Adrenal gland (tissue), 9 donors: ENCODE measurements at regions not wholly inside any gene's neighbourhood (a gene's known extent, or its start where the extent isn't known, plus 50 kb on each side); places are given as distances from the start of the nearest gene placed in this dataset.
"Not testable (repeated sequence)": the region's sequence is repeated elsewhere in the genome, so short reads cannot be mapped to it uniquely, and the experiment has no call there.

Experiments
- DNase-seq, 7 donors: peaks; one replicate each; pipeline ENCODE4 v3.0.0-alpha.2; 2019 to 2020
- H3K27ac ChIP-seq, 5 donors: fragments of 200-600 bp; sonication (generic) in 4 of 5; 1 replicate in 3 of 5; 2 replicates in 2 of 5; pipeline versions ENCODE4 v1.5.1 to v1.8.0; 2016 to 2020; ENCODE audit warnings: mild to moderate bottlenecking in 1 of 5
- H3K27me3 ChIP-seq: fragments of 200-600 bp; 2 replicates; pipeline ENCODE4 v1.8.0; 2021
- H3K36me3 ChIP-seq, 2 donors: fragments of 200-600 bp; replicated peaks in 1 of 2; 1 replicate in 1 of 2; 2 replicates in 1 of 2; pipeline versions ENCODE4 v1.5.1 to v1.8.0; 2018 to 2022
- H3K4me1 ChIP-seq, 2 donors: fragments of 200-600 bp; replicated peaks in 1 of 2; 1 replicate in 1 of 2; 2 replicates in 1 of 2; pipeline versions ENCODE4 v1.5.1 to v1.8.0; 2018 to 2021
- H3K4me3 ChIP-seq, 4 donors: fragments of 200-600 bp; sonication (generic) in 3 of 4; one replicate each; pipeline ENCODE4 v1.5.1; 2016 to 2018
- H3K9me3 ChIP-seq, 3 donors: fragments of 200-600 bp; sonication (generic) in 1 of 3; replicated peaks in 1 of 3; 1 replicate in 2 of 3; 2 replicates in 1 of 3; pipeline versions ENCODE4 v1.5.1 to v1.8.0; 2016 to 2021
- POLR2A ChIP-seq, 2 donors: fragments of 450-650 bp; IDR thresholded peaks; one replicate each; pipeline ENCODE4 v1.6.1; 2017; ENCODE audit warnings: antibody characterized with exemption in 2 of 2, mild to moderate bottlenecking in 2 of 2, moderate library complexity in 1 of 2
- WGBS, 4 donors: extraction: QIAGEN DNeasy Blood & Tissue Kit in 2 of 4; methylation state at CpG; one replicate each; pipeline versions ENCODE4 v1.1.5 to v1.1.7; 2013 to 2017; 5-methylcytosine and 5-hydroxymethylcytosine counted together
- intact Hi-C, 2 donors: fragments of 100-400 bp; cut with DNase I; formaldehyde crosslinking; loops; one replicate each; pipeline versions ENCODE4 v1.14.1 to v1.15.0; 2022 to 2023
- TF ChIP-seq, protein P1 (sequence below), 6 experiments: fragments of 450-650 bp in 4 of 6; fragments of 200-600 bp in 2 of 6; sonication (generic) in 1 of 6; IDR thresholded peaks; 1 replicate in 5 of 6; 2 replicates in 1 of 6; pipeline versions ENCODE4 v1.5.1 to v1.8.0; 2016 to 2021; ENCODE audit warnings: antibody characterized with exemption in 6 of 6, mild to moderate bottlenecking in 2 of 6, moderate library complexity in 1 of 6
- donor health status: healthy with polysubstance abuse.
- donor health status: Bipolar disorder and iron deficiency.
- donor health status: DM: yes; HTN: yes; CAD: no.
- donor health status: DM: no; HTN: no; CAD: no.
- donor health status: DM: no; HTN: no; CAD: no.

DNA sequence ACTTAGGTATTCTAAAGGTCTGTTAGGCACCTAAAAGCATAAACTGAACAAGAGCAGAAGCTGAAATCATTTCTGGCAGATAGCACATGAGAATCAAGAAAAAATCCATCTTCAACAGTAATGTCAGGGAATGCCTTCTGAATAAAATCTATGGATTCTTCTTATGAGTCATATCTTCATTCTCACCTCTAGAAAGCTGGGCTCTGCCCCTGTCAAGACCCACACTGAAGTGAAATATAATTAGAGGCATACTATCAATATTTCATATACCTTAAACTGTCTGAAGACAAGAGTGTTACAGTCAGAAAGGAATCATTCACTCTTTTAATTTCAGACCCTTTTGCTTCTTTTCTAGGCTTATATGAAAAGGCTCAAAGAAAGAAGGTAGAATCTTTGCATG lies 485.8 kb upstream of the PTCHD4 start:
- no peak for DNase-seq

DNA sequence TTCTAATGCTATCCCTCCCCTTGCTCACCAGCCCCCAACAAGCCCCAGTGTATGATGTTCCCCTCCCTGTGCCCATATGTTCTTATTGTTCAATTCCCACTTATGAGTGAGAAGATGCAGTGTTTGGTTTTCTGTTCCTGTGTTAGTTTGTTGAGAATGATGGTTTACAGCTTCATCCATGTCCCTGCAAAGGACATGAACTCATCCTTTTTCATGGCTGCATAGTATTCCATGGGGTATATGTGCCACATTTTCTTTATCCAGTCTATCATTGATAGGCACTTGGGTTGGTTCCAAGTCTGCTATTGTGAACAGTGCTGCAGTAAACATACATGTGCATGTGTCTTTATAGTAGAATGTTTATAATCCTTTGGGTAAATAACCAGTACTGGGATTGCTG lies 480.2 kb upstream of the PTCHD4 start:
- H3K9me3 ChIP-seq, H3K36me3 ChIP-seq, intact Hi-C loops: not testable (repeated sequence)

More for the DNA sequence above, 485.8 kb upstream of the PTCHD4 start:
- Histone ChIP-seq H3K36me3 (no peaks in the 10 kb centered on the region), H3K27ac (no peak overlapping the region), H3K27me3 (no peaks in the 10 kb centered on the region), H3K4me1 (no peaks in the 10 kb centered on the region), H3K4me3 (no peak overlapping the region), H3K9me3 (no peaks in the 10 kb centered on the region)
- intact Hi-C loops = no loop called here
- TF ChIP-seq, protein P1, sequence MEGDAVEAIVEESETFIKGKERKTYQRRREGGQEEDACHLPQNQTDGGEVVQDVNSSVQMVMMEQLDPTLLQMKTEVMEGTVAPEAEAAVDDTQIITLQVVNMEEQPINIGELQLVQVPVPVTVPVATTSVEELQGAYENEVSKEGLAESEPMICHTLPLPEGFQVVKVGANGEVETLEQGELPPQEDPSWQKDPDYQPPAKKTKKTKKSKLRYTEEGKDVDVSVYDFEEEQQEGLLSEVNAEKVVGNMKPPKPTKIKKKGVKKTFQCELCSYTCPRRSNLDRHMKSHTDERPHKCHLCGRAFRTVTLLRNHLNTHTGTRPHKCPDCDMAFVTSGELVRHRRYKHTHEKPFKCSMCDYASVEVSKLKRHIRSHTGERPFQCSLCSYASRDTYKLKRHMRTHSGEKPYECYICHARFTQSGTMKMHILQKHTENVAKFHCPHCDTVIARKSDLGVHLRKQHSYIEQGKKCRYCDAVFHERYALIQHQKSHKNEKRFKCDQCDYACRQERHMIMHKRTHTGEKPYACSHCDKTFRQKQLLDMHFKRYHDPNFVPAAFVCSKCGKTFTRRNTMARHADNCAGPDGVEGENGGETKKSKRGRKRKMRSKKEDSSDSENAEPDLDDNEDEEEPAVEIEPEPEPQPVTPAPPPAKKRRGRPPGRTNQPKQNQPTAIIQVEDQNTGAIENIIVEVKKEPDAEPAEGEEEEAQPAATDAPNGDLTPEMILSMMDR (IDR thresholded peaks at IDR 0.05) = no peak
- no peak for TF ChIP-seq POLR2A (IDR thresholded peaks at IDR 0.05)

DNA sequence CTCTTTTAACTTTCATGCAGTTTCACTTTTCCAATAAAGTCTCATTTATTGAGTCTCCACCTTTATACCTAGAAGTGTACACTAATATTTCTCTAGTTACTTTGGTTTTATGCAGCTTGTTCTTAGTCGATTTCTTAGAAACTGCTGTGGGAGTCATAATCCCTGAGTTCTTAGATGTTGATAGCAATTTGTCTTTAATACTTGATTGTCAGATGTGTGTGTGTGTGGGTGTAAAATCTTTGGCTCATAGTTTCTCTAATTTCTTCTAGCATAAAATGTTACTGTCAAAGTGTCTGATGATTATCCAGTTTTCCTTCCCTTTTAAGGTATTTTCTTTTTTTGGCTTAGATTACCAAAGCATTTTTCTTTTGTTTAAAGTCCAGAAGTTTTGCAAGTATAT lies 473.8 kb upstream of the PTCHD4 start:
- intact Hi-C loops = no loop called here
- Histone ChIP-seq H3K4me1 (no peaks in the 10 kb centered on the region), H3K27ac (no peak overlapping the region), H3K9me3 (no peaks in the 10 kb centered on the region), H3K4me3 (no peak overlapping the region), H3K36me3 (no peaks in the 10 kb centered on the region), H3K27me3 (no peaks in the 10 kb centered on the region)
- no peak for DNase-seq
- 50 to 68% (median 65%) methylated on average over 1 of the region's 1 CpG for WGBS, 4 donors
- TF ChIP-seq, protein P1 (IDR thresholded peaks at IDR 0.05) = no peak
- TF ChIP-seq POLR2A (IDR thresholded peaks at IDR 0.05) = no peak

More for the DNA sequence above, 480.2 kb upstream of the PTCHD4 start:
- not testable (repeated sequence) for H3K27me3 ChIP-seq, DNase-seq, H3K4me1 ChIP-seq, H3K4me3 ChIP-seq, H3K27ac ChIP-seq

DNA sequence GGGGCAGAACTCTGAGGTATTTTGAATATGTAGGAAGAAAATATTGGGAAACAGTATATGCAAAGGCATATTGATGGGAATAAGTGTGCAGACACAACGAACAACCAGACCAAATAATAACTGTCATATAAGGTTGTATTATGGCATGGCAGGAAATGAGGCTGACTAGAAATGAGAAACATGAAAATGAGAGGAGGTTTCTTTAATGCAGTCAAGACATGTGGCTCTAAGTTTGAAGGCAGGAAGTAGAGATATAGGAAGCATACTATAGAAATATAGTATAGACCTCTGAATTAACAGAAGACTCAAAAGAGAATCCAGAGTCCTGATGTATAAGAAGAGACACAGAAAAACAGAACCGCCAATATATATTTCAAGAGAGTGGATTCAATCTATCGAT lies 459.7 kb upstream of the PTCHD4 start:
- no peaks in the 10 kb centered on the region for H3K4me1 ChIP-seq
- no peaks in the 10 kb centered on the region for H3K9me3 ChIP-seq
- WGBS, 4 donors = 84 to 92% (median 85%) methylated on average over 3 of the region's 3 CpGs

GRCh38 chr6:48568856-48569255 lies 457.9 kb upstream of the PTCHD4 start:
- Histone ChIP-seq H3K9me3 (no peaks in the 10 kb centered on the region), H3K27ac (no peak overlapping the region), H3K4me3 (no peak overlapping the region), H3K36me3 (no peaks in the 10 kb centered on the region), H3K4me1 (no peaks in the 10 kb centered on the region), H3K27me3 (no peaks in the 10 kb centered on the region)
- DNase-seq = no peak
- TF ChIP-seq, protein P1 (IDR thresholded peaks at IDR 0.05) = no peak
- TF ChIP-seq POLR2A (IDR thresholded peaks at IDR 0.05) = no peak
- 46 to 56% (median 55%) methylated on average over 2 of the region's 2 CpGs for WGBS, 4 donors
- intact Hi-C loops = no loop called here

More for the DNA sequence above, 459.7 kb upstream of the PTCHD4 start:
- Histone ChIP-seq H3K36me3 (no peaks in the 10 kb centered on the region), H3K4me3 (no peak overlapping the region), H3K27ac (no peak overlapping the region), H3K27me3 (no peaks in the 10 kb centered on the region)
- no peak for DNase-seq
- intact Hi-C loops = no loop called here
- TF ChIP-seq, protein P1 (IDR thresholded peaks at IDR 0.05) = no peak
- TF ChIP-seq POLR2A (IDR thresholded peaks at IDR 0.05) = no peak
